PC-9 (cell line): ENCODE measurements at regions not wholly inside any gene's neighbourhood (a gene's known extent, or its start where the extent isn't known, plus 50 kb on each side); places are given as distances from the start of the nearest gene placed in this dataset.

Experiments used
- BruUV-seq: library from RNA; stranded (reverse); fragments of 400-500 nt; replicated peaks from 2 replicates; lab custom pipeline; 2021; lab: Mats Ljungman, UMichigan
- CTCF ChIA-PET: fragments of 300-600 bp; sonication (Branson Sonifier 250); formaldehyde crosslinking; loops from one replicate; lab custom pipeline; 2022; ENCODE audit warnings: antibody characterized with exemption; lab: Charles Lee
- POLR2A ChIA-PET: fragments of 300-600 bp; sonication (Branson Sonifier 250); formaldehyde crosslinking; loops from one replicate; lab custom pipeline; 2022; ENCODE audit warnings: antibody characterized with exemption; ENCODE audit not compliant: unreplicated experiment; lab: Charles Lee
- DNase-seq, 2 experiments: peaks; one replicate each; pipeline versions ENCODE4 v3.0.0 to v3.0.0-alpha.2; 2015 to 2022; ENCODE audit warnings: mixed read lengths in 1 of 2
- H2AFZ ChIP-seq: fragments of 200-600 bp; sonication (generic); 2 replicates; pipeline ENCODE4 v1.8.1; 2017; ENCODE audit warnings: antibody characterized with exemption
- H3F3A ChIP-seq: fragments of 200-600 bp; sonication (generic); 2 replicates; pipeline ENCODE4 v1.8.1; 2017; ENCODE audit warnings: antibody characterized with exemption, mild to moderate bottlenecking, low read depth; ENCODE audit not compliant: insufficient read depth
- H3K27ac ChIP-seq: fragments of 200-600 bp; sonication (generic); 2 replicates; pipeline ENCODE4 v1.6.1; 2016; ENCODE audit warnings: mixed run types
- H3K27me3 ChIP-seq: fragments of 200-600 bp; sonication (generic); 2 replicates; pipeline ENCODE4 v1.6.1; 2016; ENCODE audit warnings: low read depth, mixed run types; ENCODE audit not compliant: insufficient read depth
- H3K36me3 ChIP-seq: fragments of 200-600 bp; sonication (generic); 2 replicates; pipeline ENCODE4 v1.6.1; 2016; ENCODE audit warnings: low read depth, mixed run types
- H3K4me1 ChIP-seq: fragments of 200-600 bp; sonication (generic); replicated peaks from 2 replicates; pipeline ENCODE4 v1.6.1; 2016; ENCODE audit warnings: mixed run types; ENCODE audit not compliant: insufficient read depth
- H3K4me2 ChIP-seq: fragments of 200-600 bp; sonication (generic); 2 replicates; pipeline ENCODE4 v1.6.1; 2017; ENCODE audit warnings: mixed run types
- H3K4me3 ChIP-seq: fragments of 200-600 bp; sonication (generic); 2 replicates; pipeline ENCODE4 v1.6.1; 2016; ENCODE audit warnings: mixed run types
- H3K79me2 ChIP-seq: fragments of 200-600 bp; sonication (generic); 2 replicates; pipeline ENCODE4 v1.6.1; 2017; ENCODE audit warnings: low read depth, mixed run types
- H3K9me2 ChIP-seq: fragments of 200-600 bp; sonication (generic); 2 replicates; pipeline ENCODE4 v1.8.1; 2017; ENCODE audit warnings: mild to moderate bottlenecking; ENCODE audit not compliant: insufficient read depth
- H3K9me3 ChIP-seq: fragments of 200-600 bp; sonication (generic); 2 replicates; pipeline ENCODE4 v1.8.1; 2016; ENCODE audit warnings: low read depth; ENCODE audit not compliant: insufficient read depth
- H4K20me1 ChIP-seq: fragments of 200-600 bp; sonication (generic); 2 replicates; pipeline ENCODE4 v1.8.1; 2017; ENCODE audit not compliant: insufficient read depth
- EZH2 ChIP-seq: fragments of 200-600 bp; sonication (generic); IDR thresholded peaks from 2 replicates; pipeline ENCODE4 v1.8.0; 2017; ENCODE audit warnings: antibody characterized with exemption, low read depth
- intact Hi-C: fragments of 100-400 bp; cut with micrococcal nuclease; formaldehyde crosslinking; loops from one replicate; pipeline ENCODE4 v1.10.0; 2022; ENCODE audit not compliant: unreplicated experiment
- TF ChIP-seq, protein P1 (sequence below): fragments of 200-600 bp; sonication (generic); conservative IDR thresholded peaks from 2 replicates; pipeline ENCODE4 v1.6.1; 2017; ENCODE audit warnings: mixed run types, antibody characterized with exemption, mild to moderate bottlenecking, moderate library complexity

- TF ChIP-seq, protein P1, sequence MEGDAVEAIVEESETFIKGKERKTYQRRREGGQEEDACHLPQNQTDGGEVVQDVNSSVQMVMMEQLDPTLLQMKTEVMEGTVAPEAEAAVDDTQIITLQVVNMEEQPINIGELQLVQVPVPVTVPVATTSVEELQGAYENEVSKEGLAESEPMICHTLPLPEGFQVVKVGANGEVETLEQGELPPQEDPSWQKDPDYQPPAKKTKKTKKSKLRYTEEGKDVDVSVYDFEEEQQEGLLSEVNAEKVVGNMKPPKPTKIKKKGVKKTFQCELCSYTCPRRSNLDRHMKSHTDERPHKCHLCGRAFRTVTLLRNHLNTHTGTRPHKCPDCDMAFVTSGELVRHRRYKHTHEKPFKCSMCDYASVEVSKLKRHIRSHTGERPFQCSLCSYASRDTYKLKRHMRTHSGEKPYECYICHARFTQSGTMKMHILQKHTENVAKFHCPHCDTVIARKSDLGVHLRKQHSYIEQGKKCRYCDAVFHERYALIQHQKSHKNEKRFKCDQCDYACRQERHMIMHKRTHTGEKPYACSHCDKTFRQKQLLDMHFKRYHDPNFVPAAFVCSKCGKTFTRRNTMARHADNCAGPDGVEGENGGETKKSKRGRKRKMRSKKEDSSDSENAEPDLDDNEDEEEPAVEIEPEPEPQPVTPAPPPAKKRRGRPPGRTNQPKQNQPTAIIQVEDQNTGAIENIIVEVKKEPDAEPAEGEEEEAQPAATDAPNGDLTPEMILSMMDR = no peak
- TF ChIP-seq EZH2 = no peak
- ChIA-PET CTCF (no interaction called here), POLR2A (no interaction called here)
- Histone ChIP-seq H3K4me3 (no peak overlapping the region), H3K9me2 (no peaks in the 10 kb centered on the region), H3K36me3 (no peaks in the 10 kb centered on the region), H3K9me3 (peaks cover 7% of the 10 kb centered on the region; the same call in 1 of the 2 replicates), H3K4me2 (no peak overlapping the region), H3K27ac (no peak overlapping the region), H3K79me2 (no peaks in the 10 kb centered on the region), H3K27me3 (no peaks in the 10 kb centered on the region), H2AFZ (no peak overlapping the region), H4K20me1 (no peaks in the 10 kb centered on the region), H3F3A (no peaks in the 10 kb centered on the region), H3K4me1 (no peaks in the 10 kb centered on the region)
- DNase-seq = no peak
- no TSS peak for BruUV-seq
- intact Hi-C loops = no loop called here
Measured at GRCh38 chr6:84333842-84334241, 106.4 kb upstream of the CEP162 start.

DNA sequence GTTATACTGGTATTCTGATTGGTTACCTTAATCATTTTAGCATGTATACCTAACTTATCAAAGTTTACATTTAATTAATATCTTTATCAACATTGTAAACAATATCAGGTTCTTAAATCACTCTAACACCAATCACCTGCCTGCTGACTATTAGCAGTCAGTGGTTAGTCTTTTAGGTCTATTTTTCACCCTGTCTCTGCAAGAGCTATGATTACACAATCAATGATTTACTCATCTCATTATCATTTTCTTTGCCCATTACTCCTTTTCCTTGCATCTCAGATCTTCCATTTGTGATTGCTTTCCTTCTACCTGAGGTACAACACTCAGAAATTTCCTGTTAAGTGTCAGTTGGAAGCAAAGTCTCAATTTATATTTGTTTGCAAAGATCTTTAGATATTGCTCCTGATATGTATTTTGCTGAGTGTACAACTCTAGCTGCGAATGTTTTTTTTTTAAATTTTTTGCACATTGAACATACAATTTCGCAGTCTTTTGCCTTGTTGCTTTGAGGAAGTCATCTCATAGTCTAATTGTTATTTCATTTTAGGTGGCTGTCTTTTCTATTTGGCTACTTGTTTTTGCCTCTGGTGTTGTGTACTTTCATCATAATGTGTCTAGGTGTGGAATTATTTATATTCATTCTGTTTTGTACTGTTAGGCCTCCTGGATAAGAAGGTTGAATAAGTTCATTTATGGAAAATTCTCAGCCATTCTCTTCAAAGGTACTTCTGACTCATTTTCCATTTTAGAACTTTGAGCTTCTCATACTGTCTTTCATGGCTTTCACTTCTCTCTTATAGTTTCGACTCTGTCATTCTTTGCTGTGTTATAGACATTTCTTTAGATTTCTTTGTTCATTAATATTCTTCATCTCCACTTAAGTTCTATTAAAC, 104.9 kb upstream of the CEP162 start:
- intact Hi-C loops = no loop called here
- no peak overlapping the region for H3K4me3 ChIP-seq
- H3F3A ChIP-seq = no peaks in the 10 kb centered on the region
- no TSS peak for BruUV-seq
- H3K4me1 ChIP-seq = no peaks in the 10 kb centered on the region
- no peak overlapping the region for H3K27ac ChIP-seq
- no peak overlapping the region for H3K4me2 ChIP-seq
- POLR2A ChIA-PET = no interaction called here
- TF ChIP-seq EZH2 = no peak
- TF ChIP-seq, protein P1 = no peak
- DNase-seq = no peak
- no peaks in the 10 kb centered on the region for H3K79me2 ChIP-seq
- H3K9me3 ChIP-seq = peaks cover 7% of the 10 kb centered on the region; the same call in 1 of the 2 replicates
- H3K9me2 ChIP-seq = no peaks in the 10 kb centered on the region
- H4K20me1 ChIP-seq = no peaks in the 10 kb centered on the region
- no peaks in the 10 kb centered on the region for H3K27me3 ChIP-seq
- CTCF ChIA-PET = no interaction called here
- H3K36me3 ChIP-seq = no peaks in the 10 kb centered on the region
- H2AFZ ChIP-seq = no peak overlapping the region

DNA sequence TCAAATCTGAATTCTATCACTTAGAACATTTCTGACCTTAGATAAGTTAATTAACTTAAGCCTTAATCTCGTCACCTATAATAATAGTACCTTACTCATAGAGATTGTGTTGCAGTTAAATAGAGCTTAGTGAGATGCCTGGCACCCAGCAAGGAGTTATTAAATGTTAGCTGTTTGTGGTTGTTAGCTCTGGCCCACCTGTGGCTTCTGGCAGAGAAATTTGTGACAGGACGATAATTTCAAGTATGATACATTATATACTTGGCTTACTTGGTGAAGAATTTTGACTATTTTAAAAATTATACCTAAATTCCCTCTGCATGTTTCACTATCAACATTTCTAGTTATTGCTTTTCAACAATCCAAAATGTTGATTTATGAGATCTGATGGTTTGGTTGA, 102.9 kb upstream of the CEP162 start:
- no peaks in the 10 kb centered on the region for H3K36me3 ChIP-seq
- intact Hi-C loops = no loop called here
- no peaks in the 10 kb centered on the region for H3K4me1 ChIP-seq
- H3F3A ChIP-seq = no peaks in the 10 kb centered on the region
- no peak overlapping the region for H3K4me3 ChIP-seq
- no peaks in the 10 kb centered on the region for H3K27me3 ChIP-seq
- TF ChIP-seq EZH2 = no peak
- TF ChIP-seq, protein P1 = no peak
- no peak for DNase-seq
- H3K9me2 ChIP-seq = no peaks in the 10 kb centered on the region
- no peaks in the 10 kb centered on the region for H4K20me1 ChIP-seq
- no TSS peak for BruUV-seq
- no peaks in the 10 kb centered on the region for H3K79me2 ChIP-seq
- no peak overlapping the region for H3K27ac ChIP-seq
- ChIA-PET POLR2A (no interaction called here), CTCF (no interaction called here)
- no peaks in the 10 kb centered on the region for H3K9me3 ChIP-seq
- H3K4me2 ChIP-seq = no peak overlapping the region
- H2AFZ ChIP-seq = no peak overlapping the region
